Activated CD8-positive, alpha-beta T cell treated with anti-CD3 and anti-CD28 coated beads for 36 hours (primary cell): ENCODE measurements at regions not wholly inside any gene's neighbourhood (a gene's known extent, or its start where the extent isn't known, plus 50 kb on each side); places are given as distances from the start of the nearest gene placed in this dataset.
"Not testable (repeated sequence)": the region's sequence is repeated elsewhere in the genome, so short reads cannot be mapped to it uniquely, and the experiment has no call there.

Experiments
- ATAC-seq: fragments of 200-7000 bp; cut with Tn5 transposase; one replicate; pipeline ENCODE4 v1.10.0; 2021; ENCODE audit warnings: mild to moderate bottlenecking, moderate library complexity
- CTCF ChIA-PET: fragments of 350-600 bp; sonication (Branson Sonifier 250); formaldehyde crosslinking; loops from one replicate; lab custom pipeline; 2021; ENCODE audit warnings: antibody characterized with exemption; lab: Charles Lee
- POLR2A ChIA-PET: fragments of 350-600 bp; sonication (Branson Sonifier 250); formaldehyde crosslinking; loops from one replicate; lab custom pipeline; 2021; ENCODE audit warnings: antibody characterized with exemption; lab: Charles Lee
- DNase-seq: peaks from one replicate; pipeline ENCODE4 v3.0.0-alpha.2; 2020
- H3K27ac Mint-ChIP-seq: one replicate; pipeline ENCODE4 v1.8.0; 2021; ENCODE audit warnings: mild to moderate bottlenecking, mixed read lengths
- H3K27me3 Mint-ChIP-seq: one replicate; pipeline ENCODE4 v1.8.0; 2021; ENCODE audit warnings: mixed read lengths
- H3K36me3 Mint-ChIP-seq: one replicate; pipeline ENCODE4 v1.8.0; 2021; ENCODE audit warnings: low read depth, mixed read lengths
- H3K4me1 Mint-ChIP-seq: one replicate; pipeline ENCODE4 v1.8.0; 2021; ENCODE audit warnings: low read depth, mixed read lengths
- H3K4me3 Mint-ChIP-seq: one replicate; pipeline ENCODE4 v1.8.0; 2021; ENCODE audit warnings: mild to moderate bottlenecking, moderate library complexity, mixed read lengths
- H3K9me3 Mint-ChIP-seq: one replicate; pipeline ENCODE4 v1.8.0; 2021; ENCODE audit warnings: mixed read lengths
- CTCF ChIP-seq: fragments of 200-600 bp; IDR thresholded peaks from one replicate; pipeline ENCODE4 v1.8.0; 2022; ENCODE audit warnings: antibody characterized with exemption, mild to moderate bottlenecking
- intact Hi-C: fragments of 100-400 bp; cut with micrococcal nuclease; formaldehyde crosslinking; loops from one replicate; pipeline ENCODE4 v1.10.0; 2022

DNA sequence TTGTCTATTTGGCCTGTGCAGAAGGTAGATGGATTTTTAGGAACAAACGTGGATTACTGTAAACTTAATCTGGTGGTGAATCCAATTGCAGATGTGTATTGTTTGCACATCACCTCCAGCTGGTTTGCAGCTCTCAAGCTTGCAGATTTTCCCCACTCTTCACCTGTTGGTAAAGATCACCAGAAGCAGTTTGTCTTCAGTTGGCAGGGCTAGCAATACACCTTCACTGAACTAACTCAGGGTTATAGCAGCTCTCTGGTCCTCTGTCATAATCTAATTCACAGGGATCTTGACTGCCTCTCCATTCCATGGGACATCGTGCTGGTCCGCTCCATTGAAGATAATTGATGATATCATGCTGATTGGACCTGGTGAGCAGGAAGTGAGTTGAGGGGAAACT is 181.5 kb downstream of the VAPA start:
- no peak for ATAC-seq

GRCh38 chr18:10099539-10100140 is 185.8 kb downstream of the VAPA start:
- Mint-ChIP-seq H3K27me3 (no peaks in the 10 kb centered on the region), H3K4me3 (no peak overlapping the region), H3K9me3 (no peaks in the 10 kb centered on the region), H3K4me1 (no peaks in the 10 kb centered on the region), H3K36me3 (no peaks in the 10 kb centered on the region), H3K27ac (no peak overlapping the region)
- TF ChIP-seq CTCF, result no peak
- intact Hi-C loops, result no loop called here
- ChIA-PET POLR2A (no interaction called here), CTCF (interaction anchor here (1.1 kb wide), 1 partner anchor 9 kb away, joined by 3 read pairs; no protein-coding TSS in a partner anchor)
- DNase-seq (no peak), ATAC-seq (no peak)

More for the DNA sequence above, 181.5 kb downstream of the VAPA start:
- Mint-ChIP-seq H3K27me3 (no peaks in the 10 kb centered on the region), H3K9me3 (no peaks in the 10 kb centered on the region), H3K4me3 (no peak overlapping the region), H3K36me3 (no peaks in the 10 kb centered on the region), H3K27ac (no peak overlapping the region), H3K4me1 (no peaks in the 10 kb centered on the region)
- DNase-seq, result no peak
- ChIA-PET CTCF (no interaction called here), POLR2A (no interaction called here)
- TF ChIP-seq CTCF, result no peak
- intact Hi-C loops, result no loop called here

GRCh38 chr18:10100196-10100595 is 186.4 kb downstream of the VAPA start:
- Mint-ChIP-seq H3K27me3 (no peaks in the 10 kb centered on the region), H3K27ac (no peak overlapping the region), H3K4me3 (no peak overlapping the region), H3K36me3 (no peaks in the 10 kb centered on the region), H3K4me1 (no peaks in the 10 kb centered on the region), H3K9me3 (no peaks in the 10 kb centered on the region)
- no peak for TF ChIP-seq CTCF
- DNase-seq, result no peak
- intact Hi-C loops, result no loop called here
- ChIA-PET CTCF (no interaction called here), POLR2A (no interaction called here)
- ATAC-seq, result no peak

DNA sequence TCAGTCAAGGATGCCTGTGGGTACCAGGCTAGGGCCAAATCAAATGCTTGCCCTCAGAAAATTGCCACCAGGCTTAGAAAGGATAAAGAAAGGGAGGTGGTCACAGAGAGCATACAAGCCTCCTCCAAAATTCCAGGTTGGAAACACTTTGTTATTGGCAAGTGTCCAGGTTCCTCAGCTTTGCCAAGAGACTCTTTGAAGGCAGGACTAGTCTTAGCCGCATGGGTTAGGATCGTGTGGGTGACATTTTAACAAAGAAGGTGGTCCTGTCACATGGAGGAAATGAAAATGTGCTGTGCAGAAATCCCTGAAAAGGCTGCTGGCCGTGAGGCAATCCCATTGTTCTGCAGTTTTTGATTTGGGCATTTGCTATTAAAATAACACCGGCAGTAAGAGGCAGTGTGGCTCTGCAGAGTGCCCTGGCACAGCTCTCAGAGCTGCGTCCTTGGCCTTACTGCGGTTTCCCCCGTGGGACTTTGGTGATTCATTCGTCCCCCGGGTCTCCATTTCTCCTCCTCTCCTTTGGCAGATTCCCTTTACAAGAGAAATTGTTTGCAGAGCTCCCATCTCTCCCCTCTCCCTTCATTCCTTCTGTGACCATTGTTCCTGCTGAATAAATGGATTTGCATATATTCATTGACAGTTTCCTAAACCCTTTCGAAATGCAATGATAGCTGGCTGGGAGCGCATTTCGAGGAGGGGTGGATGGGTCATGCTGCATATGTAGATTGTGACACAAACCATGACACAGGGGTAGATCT is 187.3 kb downstream of the VAPA start:
- Mint-ChIP-seq H3K9me3 (no peaks in the 10 kb centered on the region), H3K4me3 (no peak overlapping the region), H3K27me3 (no peaks in the 10 kb centered on the region), H3K36me3 (no peaks in the 10 kb centered on the region), H3K4me1 (no peaks in the 10 kb centered on the region), H3K27ac (no peak overlapping the region)
- intact Hi-C loops, result no loop called here
- no peak for TF ChIP-seq CTCF
- POLR2A ChIA-PET, result no interaction called here
- no peak for ATAC-seq
- CTCF ChIA-PET, result no interaction called here
- no peak for DNase-seq

DNA sequence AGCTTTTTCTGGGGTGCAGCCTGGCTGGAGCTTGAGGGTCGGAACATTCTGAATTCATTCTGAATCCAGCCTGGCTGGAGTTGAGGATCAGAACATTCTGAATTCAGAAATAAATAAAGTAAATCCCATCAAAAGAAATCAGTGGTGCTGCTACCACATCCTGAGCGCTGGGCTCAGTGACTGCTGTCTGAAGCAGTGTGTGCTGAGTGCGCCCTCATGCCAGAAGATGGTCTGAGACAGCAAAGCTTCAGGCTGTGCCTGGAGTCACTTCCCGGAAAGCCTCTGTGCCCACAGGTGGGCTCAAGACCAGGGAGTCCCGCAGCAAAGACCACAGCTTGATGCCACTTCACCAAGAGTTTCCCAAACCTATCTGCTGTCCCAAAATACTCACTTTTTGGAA is 187.9 kb downstream of the VAPA start:
- no peak for TF ChIP-seq CTCF
- DNase-seq, result no peak
- Mint-ChIP-seq H3K27me3 (no peaks in the 10 kb centered on the region), H3K4me3 (no peak overlapping the region), H3K27ac (no peak overlapping the region), H3K4me1 (no peaks in the 10 kb centered on the region), H3K36me3 (no peaks in the 10 kb centered on the region), H3K9me3 (no peaks in the 10 kb centered on the region)
- intact Hi-C loops, result no loop called here
- POLR2A ChIA-PET, result no interaction called here
- CTCF ChIA-PET, result no interaction called here
- ATAC-seq, result no peak

DNA sequence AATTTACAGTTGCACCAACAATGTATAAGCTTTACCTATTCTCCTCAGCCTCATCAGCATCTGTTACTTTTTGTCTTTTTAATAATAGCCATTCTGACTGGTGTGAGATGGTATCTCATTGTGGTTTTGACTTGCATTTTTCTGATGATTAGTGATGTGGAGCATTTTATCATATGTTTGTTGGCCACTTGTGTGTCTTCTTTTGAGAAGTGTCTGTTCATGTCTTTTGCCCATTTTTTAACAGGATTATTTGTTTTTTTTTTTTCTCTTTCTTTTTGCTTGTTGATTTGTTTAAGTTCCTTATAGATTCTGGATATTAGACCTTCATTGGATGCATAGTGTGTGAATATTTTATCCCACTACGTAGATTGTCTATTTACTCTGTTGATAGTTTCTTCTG is 191.3 kb downstream of the VAPA start:
- CTCF ChIA-PET, intact Hi-C loops, H3K27me3 Mint-ChIP-seq, H3K4me1 Mint-ChIP-seq, DNase-seq, ATAC-seq, H3K36me3 Mint-ChIP-seq, H3K9me3 Mint-ChIP-seq, H3K27ac Mint-ChIP-seq, POLR2A ChIA-PET, H3K4me3 Mint-ChIP-seq: not testable (repeated sequence)
